SHP77 (cell line): ENCODE measurements at regions not wholly inside any gene's neighbourhood (a gene's known extent, or its start where the extent isn't known, plus 50 kb on each side); places are given as distances from the start of the nearest gene placed in this dataset.

ENCODE experiments used
- DNase-seq, 2 experiments: peaks; one replicate each; lab custom pipeline; 2025; lab: John Stamatoyannopoulos, UW

DNA sequence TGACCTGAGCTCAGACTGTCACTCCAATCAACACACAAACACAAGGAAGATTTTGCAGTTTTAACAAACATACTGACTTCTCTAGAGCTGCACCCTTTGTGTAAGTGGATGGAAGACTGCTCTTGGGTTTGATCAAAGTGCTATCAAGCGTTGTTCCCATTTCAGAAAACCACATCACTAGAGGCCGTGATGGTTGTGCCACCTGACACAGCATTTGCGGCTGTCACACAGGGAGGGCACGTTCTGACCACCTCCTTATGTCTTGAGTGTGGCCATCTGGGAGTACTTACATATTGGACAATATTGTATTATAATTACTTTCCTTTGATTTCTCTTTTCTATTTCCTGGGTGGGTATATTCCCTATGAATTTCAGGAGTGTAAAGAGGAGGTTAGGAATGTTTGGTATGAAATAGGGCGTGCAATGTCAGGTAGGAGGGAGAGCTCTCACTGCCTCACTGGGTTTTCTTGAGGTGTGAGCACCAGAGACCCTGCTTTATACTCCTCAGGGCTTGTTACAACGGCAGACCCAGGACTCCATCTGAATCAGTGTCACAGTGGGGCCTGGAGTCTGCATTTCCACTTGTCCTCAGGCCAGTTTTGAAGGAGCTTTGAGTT lies 74.3 kb downstream of the SYNE3 start:
- no peak for DNase-seq

DNA sequence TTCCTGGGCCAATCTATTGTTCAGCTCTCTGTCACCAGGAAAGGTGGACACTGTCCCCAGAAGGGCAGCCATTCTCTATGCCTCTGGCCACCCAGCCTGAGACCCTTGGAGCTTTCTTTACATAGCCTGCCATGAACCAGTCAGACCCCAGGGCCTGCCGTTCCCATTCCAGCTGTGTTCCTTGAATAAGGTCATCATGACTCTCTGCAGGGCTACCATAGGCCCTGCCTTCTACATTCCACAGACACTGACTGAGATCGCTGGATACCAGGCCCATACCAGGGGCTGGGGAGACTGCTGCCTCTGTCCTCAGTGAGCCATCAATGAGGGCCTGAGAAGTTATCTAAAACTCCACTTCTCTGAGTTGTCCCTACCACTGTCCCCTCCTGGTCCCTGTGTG lies 75.5 kb downstream of the SYNE3 start:
- no peak for DNase-seq

DNA sequence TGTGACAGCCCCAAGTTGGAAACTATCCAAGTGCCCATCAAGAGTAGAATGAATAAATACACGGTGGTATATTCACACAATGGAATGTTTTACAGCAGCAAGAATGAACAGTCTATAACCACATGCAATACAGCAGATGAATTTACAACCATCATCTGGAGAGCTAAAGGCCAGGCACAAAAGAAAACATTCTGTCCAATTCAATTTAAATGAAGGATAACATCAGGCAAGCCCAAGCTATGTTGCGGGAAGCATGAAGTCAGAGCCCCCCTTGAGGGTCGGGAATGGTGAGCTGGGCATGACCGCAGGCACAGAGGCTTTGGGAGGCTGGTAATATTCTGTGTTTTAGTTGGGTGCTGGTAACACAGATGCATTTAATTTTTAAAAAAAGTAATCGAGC lies 76.0 kb downstream of the SYNE3 start:
- DNase-seq, result no peak

DNA sequence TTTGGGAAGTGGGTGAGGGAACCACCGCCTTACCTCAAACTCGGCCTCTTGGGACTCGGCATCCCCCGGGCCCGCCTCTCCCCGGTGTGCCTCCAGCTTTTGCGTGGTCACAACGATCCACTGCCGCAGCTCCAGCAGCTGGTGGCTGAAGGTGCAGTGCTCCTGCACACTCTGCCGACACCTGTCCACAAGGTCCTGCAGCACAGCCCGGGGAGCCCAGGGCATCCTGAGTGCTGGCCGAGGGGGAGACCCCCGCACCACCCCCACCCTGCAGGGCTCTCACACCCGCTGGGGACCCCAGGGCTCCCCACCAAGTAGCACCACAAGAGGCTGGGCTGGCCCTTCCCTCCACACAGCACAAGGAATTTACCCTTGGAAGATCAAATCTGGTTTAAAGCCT lies 76.6 kb downstream of the SYNE3 start:
- DNase-seq, result no peak

GRCh38 chr14:95437715-95438114 lies 78.7 kb downstream of the SYNE3 start:
- DNase-seq, result no peak

DNA sequence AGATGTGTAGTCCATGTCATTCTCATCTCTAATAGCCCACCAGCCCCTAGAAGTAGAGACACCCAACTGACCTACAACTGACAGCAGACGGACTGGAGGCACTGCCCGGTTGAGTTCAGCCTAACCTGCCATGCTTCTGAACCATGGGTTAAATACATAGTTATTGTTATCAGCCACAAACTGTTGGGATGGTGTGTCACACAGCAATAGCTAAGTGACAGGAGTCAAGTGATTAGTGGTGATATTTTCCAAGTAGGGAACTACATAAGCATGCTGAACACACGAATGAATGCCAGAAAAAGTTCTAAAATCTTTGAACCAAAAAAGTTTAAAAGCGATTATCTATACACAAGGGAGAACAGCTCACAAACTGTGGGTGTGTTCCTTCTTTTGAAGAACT lies 80.1 kb downstream of the SYNE3 start:
- no peak for DNase-seq

DNA sequence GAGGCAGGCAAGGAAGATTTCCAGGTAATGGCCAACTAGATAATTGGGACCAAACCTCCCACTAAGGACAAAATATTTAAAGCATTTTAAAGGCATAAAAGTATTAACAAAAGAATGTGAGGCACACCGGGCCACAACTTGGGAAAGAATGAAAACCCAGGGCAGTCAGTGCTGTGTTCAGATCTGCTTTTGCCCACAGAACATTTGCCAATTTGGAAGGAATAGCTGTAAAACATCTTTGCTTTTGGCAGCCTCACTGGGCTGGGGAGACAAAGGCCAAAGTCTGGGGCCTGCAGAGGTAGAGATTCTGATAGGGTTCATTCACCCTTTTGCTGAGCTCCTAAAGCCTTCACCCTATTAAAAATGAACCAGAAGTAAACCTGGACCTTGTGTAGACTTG lies 82.3 kb downstream of the SYNE3 start:
- no peak for DNase-seq

DNA sequence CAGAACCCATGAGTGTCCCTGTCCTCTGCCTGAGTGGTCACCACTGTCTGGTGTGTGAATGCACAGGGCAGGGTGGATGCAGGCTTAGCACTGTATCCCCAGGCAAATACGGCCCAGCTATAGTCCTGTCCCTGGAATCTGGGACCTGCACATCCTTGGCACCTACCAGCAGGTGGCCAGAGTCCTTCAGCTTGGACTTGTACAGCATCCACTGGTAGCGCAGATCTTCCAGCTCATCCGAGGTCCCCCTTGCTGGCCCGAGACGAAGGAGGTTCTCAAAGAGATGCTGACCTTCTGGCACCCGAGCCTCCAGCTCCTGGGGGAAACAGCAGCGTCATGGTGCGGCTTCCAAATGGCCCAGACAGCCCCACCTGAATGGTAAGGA lies 83.4 kb downstream of the SYNE3 start:
- DNase-seq, result no peak

DNA sequence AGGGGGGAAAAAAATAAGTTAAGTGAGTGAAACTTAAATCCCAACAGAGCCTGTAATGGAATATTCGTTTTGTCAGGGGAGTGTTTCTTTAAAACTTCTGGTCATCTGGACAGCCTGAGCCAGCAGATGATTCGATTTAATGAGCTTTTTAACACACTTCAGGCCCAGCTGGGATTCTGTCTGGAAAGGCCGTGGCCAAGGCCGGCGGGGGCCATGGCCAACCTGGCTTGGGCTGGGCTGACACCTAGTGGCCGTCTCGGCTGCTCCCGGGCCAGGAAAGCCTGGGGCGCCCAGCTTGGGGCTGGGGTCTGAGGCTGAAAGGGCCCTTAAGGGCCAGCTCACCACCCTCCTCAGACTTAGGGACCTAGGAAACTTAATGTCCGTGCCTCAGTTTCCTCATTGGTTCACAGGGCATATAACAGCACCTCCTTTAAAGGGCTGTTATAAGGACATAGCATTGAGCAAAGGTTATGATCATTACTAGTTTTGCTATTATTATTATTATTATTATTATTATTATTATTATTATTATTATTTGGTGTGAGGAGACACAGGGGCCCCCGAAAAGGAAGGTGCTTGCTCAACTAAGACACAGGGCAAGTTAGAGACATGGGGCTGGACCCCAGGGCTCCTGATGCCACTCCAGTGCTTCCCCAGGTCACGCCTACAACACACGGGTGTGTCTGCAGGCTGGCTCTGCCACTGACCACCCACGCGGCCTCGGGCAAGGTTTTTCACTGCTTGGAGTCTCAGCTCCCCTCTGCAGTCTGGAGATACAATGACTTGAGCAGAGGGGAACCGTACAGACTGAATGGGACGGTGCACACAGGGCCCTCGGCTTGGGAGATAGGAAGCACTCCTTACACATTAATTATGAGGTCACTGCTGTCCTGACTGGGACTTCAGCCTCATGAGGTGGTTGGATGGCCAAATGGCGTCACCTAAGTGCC lies 84.0 kb downstream of the SYNE3 start:
- peak; percentile 48 to 49 for DNase-seq

- no peak for DNase-seq
Observed at GRCh38 chr14:95431199-95432143, 85.0 kb downstream of the SYNE3 start.

- DNase-seq, result no peak
Observed at GRCh38 chr14:95428557-95428956, 87.9 kb downstream of the SYNE3 start.

DNA sequence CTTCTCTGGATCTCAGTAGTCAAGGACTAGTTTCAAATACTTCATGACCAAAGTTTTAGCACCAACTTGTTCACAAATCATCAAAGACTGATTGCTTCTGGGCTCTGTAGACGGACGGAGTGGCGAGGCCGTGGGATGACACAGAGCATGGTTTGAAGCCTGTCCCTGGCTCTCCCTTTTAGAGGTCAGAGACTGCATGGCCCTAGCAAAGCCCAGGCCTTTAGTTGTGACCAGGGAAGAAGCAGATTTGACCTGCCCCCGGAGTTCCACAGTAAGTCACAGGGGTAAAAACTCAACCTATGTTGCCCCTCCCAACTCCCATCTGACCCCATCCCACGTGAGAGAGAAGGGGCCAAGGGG lies 90.4 kb downstream of the SYNE3 start:
- DNase-seq, result no peak

- DNase-seq, result no peak
Observed at GRCh38 chr14:95425369-95426115, 90.9 kb downstream of the SYNE3 start.

DNA sequence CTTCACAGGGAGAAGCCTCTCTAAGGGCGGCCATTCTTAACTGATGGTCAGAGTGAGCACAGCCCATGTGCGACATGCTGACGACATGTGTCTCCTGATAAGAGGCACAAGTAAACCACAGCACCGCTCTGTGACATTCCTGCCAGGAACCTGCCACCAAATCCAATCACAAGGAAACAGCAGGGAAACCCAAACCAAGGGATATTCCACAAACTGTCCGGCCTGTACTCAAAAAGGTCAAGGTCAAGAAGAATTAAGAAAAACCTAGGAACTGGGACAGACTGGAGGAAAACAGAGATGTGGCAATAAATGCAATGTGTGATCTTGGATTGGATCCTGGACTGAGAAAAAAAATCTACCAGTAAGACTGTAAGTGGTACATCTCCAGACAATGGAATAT lies 91.9 kb downstream of the SYNE3 start:
- DNase-seq, result no peak

DNA sequence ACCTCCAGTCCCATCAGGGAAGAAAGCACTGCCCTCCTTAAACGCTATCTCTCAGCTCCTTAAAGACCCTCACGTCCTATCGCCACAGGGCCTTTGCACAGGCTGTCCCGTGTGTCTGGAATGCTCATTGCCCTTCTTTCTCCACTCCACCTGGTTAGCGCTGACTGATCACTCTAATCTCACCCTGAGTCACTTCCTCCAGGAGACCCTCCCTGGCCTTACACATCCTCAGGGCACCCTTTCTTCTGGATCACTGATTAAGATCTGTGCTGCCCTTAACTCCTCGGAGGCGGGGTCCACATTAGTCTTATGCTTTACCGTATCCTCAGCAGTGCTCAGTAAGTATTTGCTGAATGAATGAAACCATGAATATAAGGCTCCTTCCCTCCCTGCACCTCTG lies 94.7 kb downstream of the SYNE3 start:
- DNase-seq, result no peak

- no peak for DNase-seq
Observed at GRCh38 chr14:95420060-95420459, 96.4 kb downstream of the SYNE3 start.

GRCh38 chr14:95419569-95419968 lies 96.9 kb downstream of the SYNE3 start:
- no peak for DNase-seq

GRCh38 chr14:95418858-95419257 lies 97.6 kb downstream of the SYNE3 start:
- DNase-seq, result no peak

- no peak for DNase-seq
Observed at GRCh38 chr14:95417492-95417891, 97.8 kb upstream of the CLMN start.

DNA sequence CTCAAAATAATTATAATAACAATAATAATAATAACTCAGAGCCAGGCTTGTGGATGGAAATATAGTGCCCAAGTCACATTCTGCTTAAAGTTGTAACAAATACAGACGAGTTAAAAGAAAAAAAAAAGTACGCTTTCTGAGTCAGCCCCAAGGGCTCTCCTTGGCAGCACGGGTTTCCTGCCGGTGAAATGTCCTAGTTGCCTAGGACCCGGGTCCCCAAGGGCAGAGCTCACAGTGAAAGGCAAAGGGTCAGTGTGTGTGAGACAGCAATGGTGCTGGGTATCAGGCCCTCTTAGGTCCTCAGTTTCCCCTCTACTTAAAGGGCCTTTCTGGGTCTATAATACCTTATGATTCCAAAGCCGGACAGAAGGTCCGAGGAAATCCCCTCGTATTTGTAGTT lies 96.3 kb upstream of the CLMN start:
- no peak for DNase-seq

DNA sequence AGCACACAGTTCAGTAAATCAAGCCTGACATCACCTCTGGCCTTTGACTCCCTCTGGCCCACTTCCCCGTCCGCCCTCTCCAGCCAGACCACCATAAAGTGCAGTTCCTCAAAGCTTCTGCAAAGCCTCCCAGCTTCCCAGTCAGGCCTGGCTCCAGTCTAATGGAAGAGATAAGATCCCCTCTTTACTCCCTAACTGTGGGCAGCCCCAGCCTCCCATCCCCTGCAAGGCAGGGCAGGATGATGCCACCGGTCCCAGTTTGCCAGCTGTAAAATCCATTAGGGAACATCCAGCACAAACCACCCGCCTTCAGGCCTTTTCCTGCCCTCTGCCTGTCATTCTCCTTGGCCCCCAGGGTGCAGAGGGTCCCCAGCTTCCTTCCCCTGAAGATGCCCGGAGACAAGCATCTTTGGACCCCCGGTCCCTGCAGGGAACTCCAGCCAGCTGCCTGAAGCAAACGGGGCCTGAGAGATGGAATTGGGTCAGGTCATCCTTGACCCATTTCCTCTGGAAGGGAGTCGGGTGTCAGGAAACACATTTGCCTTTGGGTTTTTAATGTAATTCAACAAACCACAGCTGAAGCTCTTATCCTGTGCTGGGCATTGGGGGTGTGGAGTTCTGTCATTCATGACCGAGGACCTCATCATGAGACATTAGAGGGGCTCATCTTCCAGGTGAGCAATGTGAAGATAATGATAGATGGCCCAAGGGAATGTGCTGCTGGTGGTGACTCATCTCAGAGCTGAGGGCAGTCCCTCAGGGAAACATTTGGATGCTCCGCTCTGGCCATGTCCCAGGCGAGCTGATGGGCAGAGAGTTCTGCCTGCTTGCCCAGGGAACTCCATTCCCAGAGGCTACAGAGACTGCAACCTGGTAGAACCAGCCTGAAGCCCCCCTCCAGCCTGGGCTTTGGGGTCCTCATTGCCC lies 93.8 kb upstream of the CLMN start:
- no peak for DNase-seq
